ENCODE measurements at regions not wholly inside any gene's neighbourhood (a gene's known extent, or its start where the extent isn't known, plus 50 kb on each side); places are given as distances from the start of the nearest gene placed in this dataset.
"Not testable (repeated sequence)": the region's sequence is repeated elsewhere in the genome, so short reads cannot be mapped to it uniquely, and the experiment has no call there.

DNA sequence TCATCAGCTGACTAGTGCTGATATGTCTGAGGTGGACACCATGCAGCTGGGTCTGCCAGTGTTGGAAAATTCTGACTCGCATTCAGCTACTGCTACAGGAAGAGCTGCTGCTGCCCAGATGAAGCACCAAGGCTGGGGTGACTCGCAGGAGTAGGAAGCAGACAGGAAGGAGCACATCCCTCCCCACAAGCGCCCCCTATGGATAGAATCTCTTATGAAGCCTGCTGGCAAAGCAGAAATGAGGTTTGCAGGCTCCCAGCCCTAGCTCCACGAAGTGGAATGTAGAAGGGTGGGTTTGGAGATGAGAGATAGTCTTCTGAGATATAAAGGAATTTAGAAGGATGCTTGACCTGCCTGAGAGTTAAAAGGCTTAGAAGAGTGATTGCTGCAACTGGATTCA, 443.0 kb downstream of the ACTL7B start:
- Histone ChIP-seq H3K9me3 (replicated peaks; ENCODE audit: low read length) (no peaks in the 10 kb centered on the region), H3K36me3 (ENCODE audit: insufficient read depth, low read length) (no peaks in the 10 kb centered on the region), H3K27me3 (ENCODE audit: control insufficient read depth, insufficient read depth, low read length) (no peaks in the 10 kb centered on the region), H3K4me1 (ENCODE audit: control insufficient read depth, insufficient read depth, low read length) (no peaks in the 10 kb centered on the region), H3K9ac (ENCODE audit: low read depth, low read length) (no peak overlapping the region), H3K4me3 (ENCODE audit: low read length) (no peak overlapping the region), H3K4me2 (ENCODE audit: low read length) (no peak overlapping the region)

DNA sequence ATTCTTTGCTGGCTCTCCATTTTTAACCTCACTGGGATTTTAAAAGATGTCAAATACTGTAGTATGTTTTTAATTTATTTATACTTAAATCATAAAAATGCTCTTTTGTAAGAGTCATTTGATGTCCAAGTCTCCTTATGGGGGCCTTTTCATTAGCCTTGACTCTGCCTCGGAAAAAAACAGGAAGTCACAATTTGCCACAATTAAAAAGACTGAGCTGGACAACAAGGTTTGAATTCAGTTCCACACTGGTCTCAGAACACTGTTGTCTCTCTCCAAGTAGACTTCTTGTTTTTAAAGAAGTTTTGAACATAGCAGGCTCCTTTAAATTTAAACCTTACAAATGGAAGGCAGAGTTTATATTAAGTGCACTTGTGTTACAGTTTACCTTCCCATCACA, 444.2 kb downstream of the ACTL7B start:
- H3K9ac ChIP-seq (ENCODE audit: low read depth, low read length): no peak overlapping the region
- H3K27me3 ChIP-seq (ENCODE audit: control insufficient read depth, insufficient read depth, low read length): no peaks in the 10 kb centered on the region
- H3K4me3 ChIP-seq (ENCODE audit: low read length): no peak overlapping the region
- H3K36me3 ChIP-seq (ENCODE audit: insufficient read depth, low read length): no peaks in the 10 kb centered on the region
- H3K4me1 ChIP-seq (ENCODE audit: control insufficient read depth, insufficient read depth, low read length): no peaks in the 10 kb centered on the region
- no peaks in the 10 kb centered on the region for H3K9me3 ChIP-seq (replicated peaks; ENCODE audit: low read length)
- H3K4me2 ChIP-seq (ENCODE audit: low read length): no peak overlapping the region

GRCh38 chr9:108410161-108410560, 445.6 kb downstream of the ACTL7B start:
- Histone ChIP-seq H3K9me3 (replicated peaks; ENCODE audit: low read length) (no peaks in the 10 kb centered on the region), H3K4me3 (ENCODE audit: low read length) (no peak overlapping the region), H3K9ac (ENCODE audit: low read depth, low read length) (no peak overlapping the region), H3K4me1 (ENCODE audit: control insufficient read depth, insufficient read depth, low read length) (no peaks in the 10 kb centered on the region), H3K36me3 (ENCODE audit: insufficient read depth, low read length) (no peaks in the 10 kb centered on the region), H3K27me3 (ENCODE audit: control insufficient read depth, insufficient read depth, low read length) (no peaks in the 10 kb centered on the region), H3K4me2 (ENCODE audit: low read length) (no peak overlapping the region)

GRCh38 chr9:108400297-108400696, 455.5 kb downstream of the ACTL7B start:
- no peaks in the 10 kb centered on the region for H3K4me1 ChIP-seq (ENCODE audit: control insufficient read depth, insufficient read depth, low read length)
- no peak overlapping the region for H3K4me2 ChIP-seq (ENCODE audit: low read length)
- peaks cover 4% of the 10 kb centered on the region for H3K9me3 ChIP-seq (replicated peaks; ENCODE audit: low read length)
- H3K9ac ChIP-seq (ENCODE audit: low read depth, low read length): no peak overlapping the region
- H3K4me3 ChIP-seq (ENCODE audit: low read length): no peak overlapping the region
- H3K36me3 ChIP-seq (ENCODE audit: insufficient read depth, low read length): no peaks in the 10 kb centered on the region
- H3K27me3 ChIP-seq (ENCODE audit: control insufficient read depth, insufficient read depth, low read length): no peaks in the 10 kb centered on the region

GRCh38 chr9:108399851-108400250, 455.9 kb downstream of the ACTL7B start:
- H3K9ac ChIP-seq (ENCODE audit: low read depth, low read length): no peak overlapping the region
- H3K27me3 ChIP-seq (ENCODE audit: control insufficient read depth, insufficient read depth, low read length): no peaks in the 10 kb centered on the region

DNA sequence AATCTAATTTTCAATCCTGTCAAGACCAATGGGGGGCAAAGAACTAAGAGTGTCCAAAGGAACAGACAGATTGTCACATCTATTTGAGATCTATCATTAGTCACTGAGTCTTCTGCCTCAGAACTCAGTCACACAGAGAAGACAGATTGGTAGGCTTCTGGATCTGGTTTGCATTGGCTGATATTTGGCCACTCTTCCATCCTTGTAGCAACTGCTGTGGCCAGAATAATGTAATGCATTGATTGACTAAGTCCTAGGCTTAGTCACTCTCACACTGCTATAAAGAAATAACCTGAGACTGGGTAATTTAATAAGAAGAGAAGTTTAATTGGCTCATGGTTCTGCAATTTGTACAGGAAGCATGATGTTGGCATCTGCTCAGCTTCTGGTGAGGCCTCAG, 458.5 kb downstream of the ACTL7B start:
- H3K36me3 ChIP-seq (ENCODE audit: insufficient read depth, low read length): no peaks in the 10 kb centered on the region
- no peak overlapping the region for H3K9ac ChIP-seq (ENCODE audit: low read depth, low read length)
- no peak overlapping the region for H3K4me2 ChIP-seq (ENCODE audit: low read length)
- H3K27me3 ChIP-seq (ENCODE audit: control insufficient read depth, insufficient read depth, low read length): no peaks in the 10 kb centered on the region
- H3K9me3 ChIP-seq (replicated peaks; ENCODE audit: low read length): peaks cover 4% of the 10 kb centered on the region
- H3K4me1 ChIP-seq (ENCODE audit: control insufficient read depth, insufficient read depth, low read length): no peaks in the 10 kb centered on the region
- H3K4me3 ChIP-seq (ENCODE audit: low read length): no peak overlapping the region

More at GRCh38 chr9:108399851-108400250, 455.9 kb downstream of the ACTL7B start:
- Histone ChIP-seq H3K4me2 (ENCODE audit: low read length) (no peak overlapping the region), H3K9me3 (replicated peaks; ENCODE audit: low read length) (peaks cover 4% of the 10 kb centered on the region), H3K36me3 (ENCODE audit: insufficient read depth, low read length) (no peaks in the 10 kb centered on the region), H3K4me3 (ENCODE audit: low read length) (no peak overlapping the region), H3K4me1 (ENCODE audit: control insufficient read depth, insufficient read depth, low read length) (no peaks in the 10 kb centered on the region)

DNA sequence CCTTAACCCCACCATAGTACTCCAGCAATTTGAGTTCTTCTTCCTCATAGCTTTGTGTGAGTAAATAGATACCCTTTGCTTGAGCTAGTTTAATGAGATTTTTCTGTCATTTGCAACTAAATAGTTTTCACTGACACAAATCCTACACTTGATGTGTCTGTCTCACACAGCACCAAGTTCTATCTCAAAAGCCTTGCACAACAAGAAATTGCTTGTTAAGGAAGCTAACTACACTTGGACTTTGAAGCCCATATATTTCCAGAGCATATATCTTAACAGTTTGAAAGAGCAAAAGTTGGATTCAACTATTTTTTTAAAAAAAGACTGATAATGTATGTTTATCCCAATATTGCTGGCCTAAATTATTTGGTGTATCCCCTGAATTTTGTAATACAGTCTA, 459.2 kb downstream of the ACTL7B start:
- Histone ChIP-seq H3K27me3 (ENCODE audit: control insufficient read depth, insufficient read depth, low read length) (no peaks in the 10 kb centered on the region), H3K36me3 (ENCODE audit: insufficient read depth, low read length) (no peaks in the 10 kb centered on the region), H3K9ac (ENCODE audit: low read depth, low read length) (no peak overlapping the region), H3K4me2 (ENCODE audit: low read length) (no peak overlapping the region), H3K9me3 (replicated peaks; ENCODE audit: low read length) (peaks cover 4% of the 10 kb centered on the region), H3K4me3 (ENCODE audit: low read length) (no peak overlapping the region), H3K4me1 (ENCODE audit: control insufficient read depth, insufficient read depth, low read length) (no peaks in the 10 kb centered on the region)

DNA sequence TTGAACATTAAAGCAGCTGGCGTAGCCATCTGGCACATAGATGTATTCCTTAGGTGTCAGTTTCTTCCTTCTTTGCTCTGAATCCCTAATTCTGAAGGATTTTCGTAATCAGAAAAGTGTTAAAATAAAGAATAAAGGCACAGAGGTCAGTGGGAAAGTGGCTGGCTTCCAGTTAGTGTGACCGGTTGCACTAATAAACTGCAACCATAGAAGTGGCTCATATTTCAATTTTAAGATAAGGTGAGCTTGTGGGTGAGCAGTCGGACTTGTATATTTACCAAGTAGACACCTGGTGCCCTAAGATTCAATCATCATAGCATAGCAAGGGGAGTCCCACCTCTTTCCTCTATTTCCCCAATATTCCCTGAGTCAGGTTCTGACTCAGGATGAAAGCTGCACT, 459.6 kb downstream of the ACTL7B start:
- Histone ChIP-seq H3K4me3 (ENCODE audit: low read length) (no peak overlapping the region), H3K4me1 (ENCODE audit: control insufficient read depth, insufficient read depth, low read length) (no peaks in the 10 kb centered on the region), H3K4me2 (ENCODE audit: low read length) (no peak overlapping the region), H3K9me3 (replicated peaks; ENCODE audit: low read length) (peaks cover 4% of the 10 kb centered on the region), H3K9ac (ENCODE audit: low read depth, low read length) (no peak overlapping the region), H3K36me3 (ENCODE audit: insufficient read depth, low read length) (no peaks in the 10 kb centered on the region), H3K27me3 (ENCODE audit: control insufficient read depth, insufficient read depth, low read length) (no peaks in the 10 kb centered on the region)

GRCh38 chr9:108395421-108395820, 460.4 kb downstream of the ACTL7B start:
- no peaks in the 10 kb centered on the region for H3K27me3 ChIP-seq (ENCODE audit: control insufficient read depth, insufficient read depth, low read length)
- H3K9ac ChIP-seq (ENCODE audit: low read depth, low read length): no peak overlapping the region
- H3K4me2 ChIP-seq (ENCODE audit: low read length): no peak overlapping the region
- H3K9me3 ChIP-seq (replicated peaks; ENCODE audit: low read length): peaks cover 4% of the 10 kb centered on the region
- no peak overlapping the region for H3K4me3 ChIP-seq (ENCODE audit: low read length)
- H3K36me3 ChIP-seq (ENCODE audit: insufficient read depth, low read length): no peaks in the 10 kb centered on the region
- no peaks in the 10 kb centered on the region for H3K4me1 ChIP-seq (ENCODE audit: control insufficient read depth, insufficient read depth, low read length)

GRCh38 chr9:108394726-108395125, 461.1 kb downstream of the ACTL7B start:
- H3K36me3 ChIP-seq (ENCODE audit: insufficient read depth, low read length): no peaks in the 10 kb centered on the region
- no peak overlapping the region for H3K9ac ChIP-seq (ENCODE audit: low read depth, low read length)
- no peaks in the 10 kb centered on the region for H3K4me1 ChIP-seq (ENCODE audit: control insufficient read depth, insufficient read depth, low read length)
- H3K4me2 ChIP-seq (ENCODE audit: low read length): no peak overlapping the region
- no peaks in the 10 kb centered on the region for H3K27me3 ChIP-seq (ENCODE audit: control insufficient read depth, insufficient read depth, low read length)
- H3K4me3 ChIP-seq (ENCODE audit: low read length): no peak overlapping the region
- H3K9me3 ChIP-seq (replicated peaks; ENCODE audit: low read length): peaks cover 4% of the 10 kb centered on the region

- not testable (repeated sequence) for H3K4me3 ChIP-seq (ENCODE audit: low read length); H3K4me1 ChIP-seq (ENCODE audit: control insufficient read depth, insufficient read depth, low read length); H3K9ac ChIP-seq (ENCODE audit: low read depth, low read length); H3K9me3 ChIP-seq (replicated peaks; ENCODE audit: low read length); H3K36me3 ChIP-seq (ENCODE audit: insufficient read depth, low read length); H3K27me3 ChIP-seq (ENCODE audit: control insufficient read depth, insufficient read depth, low read length); H3K4me2 ChIP-seq (ENCODE audit: low read length)
Measured at GRCh38 chr9:108393481-108394001, 462.2 kb downstream of the ACTL7B start.

GRCh38 chr9:108392877-108393276, 462.9 kb downstream of the ACTL7B start:
- peaks cover under 1% of the 10 kb centered on the region for H3K4me1 ChIP-seq (ENCODE audit: control insufficient read depth, insufficient read depth, low read length)
- no peak overlapping the region for H3K9ac ChIP-seq (ENCODE audit: low read depth, low read length)
- H3K27me3 ChIP-seq (ENCODE audit: control insufficient read depth, insufficient read depth, low read length): no peaks in the 10 kb centered on the region
- H3K4me2 ChIP-seq (ENCODE audit: low read length): no peak overlapping the region
- H3K9me3 ChIP-seq (replicated peaks; ENCODE audit: low read length): peaks cover 4% of the 10 kb centered on the region
- no peak overlapping the region for H3K4me3 ChIP-seq (ENCODE audit: low read length)
- H3K36me3 ChIP-seq (ENCODE audit: insufficient read depth, low read length): no peaks in the 10 kb centered on the region
